Thoracic aorta (tissue), 2 donors: ENCODE measurements at regions not wholly inside any gene's neighbourhood (a gene's known extent, or its start where the extent isn't known, plus 50 kb on each side); places are given as distances from the start of the nearest gene placed in this dataset.

Experiments used
- ATAC-seq: fragments of 150-250 bp; one replicate; pipeline ENCODE4 v1.8.0; 2017; ENCODE audit warnings: low read depth; ENCODE audit not compliant: insufficient number of reproducible peaks, low FRiP score
- DNase-seq: peaks from one replicate; pipeline ENCODE4 v3.0.0-alpha.2; 2020; ENCODE audit warnings: low spot score
- H3K27ac ChIP-seq, 2 donors: fragments of 200-600 bp; sonication (generic); 1 replicate in 1 of 2; 2 replicates in 1 of 2; pipeline ENCODE4 v1.5.1; 2016; ENCODE audit warnings: mild to moderate bottlenecking in 2 of 2, moderate library complexity in 2 of 2
- H3K27me3 ChIP-seq: fragments of 200-600 bp; sonication (generic); replicated peaks from 2 replicates; pipeline ENCODE4 v1.6.0; 2016; ENCODE audit warnings: mild to moderate bottlenecking; ENCODE audit not compliant: insufficient read depth
- H3K36me3 ChIP-seq: fragments of 200-600 bp; sonication (generic); one replicate; pipeline ENCODE4 v1.5.1; 2016
- H3K4me1 ChIP-seq, 2 donors: fragments of 200-600 bp; sonication (generic); 1 replicate in 1 of 2; 2 replicates in 1 of 2; pipeline versions ENCODE4 v1.5.1 to v1.6.0; 2016; ENCODE audit warnings: low read depth in 2 of 2, mild to moderate bottlenecking in 1 of 2; ENCODE audit not compliant: control insufficient read depth in 1 of 2
- H3K4me3 ChIP-seq: fragments of 200-600 bp; sonication (generic); 2 replicates; pipeline ENCODE4 v1.5.1; 2016; ENCODE audit warnings: mild to moderate bottlenecking
- H3K9me3 ChIP-seq: fragments of 200-600 bp; sonication (generic); 2 replicates; pipeline ENCODE4 v1.5.1; 2016
- CTCF ChIP-seq: fragments of 200-600 bp; sonication (generic); IDR thresholded peaks from one replicate; pipeline ENCODE4 v1.5.1; 2019; ENCODE audit warnings: antibody characterized with exemption

- H3K4me1 ChIP-seq, result no peaks in the 10 kb centered on the region
- H3K36me3 ChIP-seq, result no peaks in the 10 kb centered on the region
- H3K4me3 ChIP-seq, result no peak overlapping the region
- DNase-seq (no peak), ATAC-seq (no peak)
- no peak overlapping the region for H3K27ac ChIP-seq
- H3K27me3 ChIP-seq, result no peaks in the 10 kb centered on the region
- no peak for TF ChIP-seq CTCF
- no peaks in the 10 kb centered on the region for H3K9me3 ChIP-seq
Observed at GRCh38 chr9:2321523-2322148, 300.0 kb upstream of the VLDLR start.

GRCh38 chr9:2324742-2325141 lies 296.8 kb upstream of the VLDLR start:
- H3K4me1 ChIP-seq, result no peaks in the 10 kb centered on the region
- ATAC-seq (no peak), DNase-seq (no peak)
- no peaks in the 10 kb centered on the region for H3K9me3 ChIP-seq
- H3K4me3 ChIP-seq, result no peak overlapping the region
- TF ChIP-seq CTCF, result no peak
- no peaks in the 10 kb centered on the region for H3K36me3 ChIP-seq
- H3K27ac ChIP-seq, result no peak overlapping the region
- H3K27me3 ChIP-seq, result no peaks in the 10 kb centered on the region

- Histone ChIP-seq H3K4me1 (no peaks in the 10 kb centered on the region), H3K27me3 (no peaks in the 10 kb centered on the region), H3K9me3 (no peaks in the 10 kb centered on the region), H3K36me3 (no peaks in the 10 kb centered on the region), H3K4me3 (no peak overlapping the region), H3K27ac (no peak overlapping the region)
- DNase-seq (no peak), ATAC-seq (no peak)
- TF ChIP-seq CTCF, result no peak
Observed at GRCh38 chr9:2332663-2333062, 288.9 kb upstream of the VLDLR start.

GRCh38 chr9:2335260-2335659 lies 286.3 kb upstream of the VLDLR start:
- no peak for DNase-seq
- Histone ChIP-seq H3K4me3 (no peak overlapping the region), H3K27me3 (no peaks in the 10 kb centered on the region), H3K27ac (no peak overlapping the region), H3K36me3 (no peaks in the 10 kb centered on the region), H3K4me1 (no peaks in the 10 kb centered on the region), H3K9me3 (no peaks in the 10 kb centered on the region)
- no peak for TF ChIP-seq CTCF
- no peak for ATAC-seq

GRCh38 chr9:2336055-2336454 lies 285.5 kb upstream of the VLDLR start:
- H3K36me3 ChIP-seq, result no peaks in the 10 kb centered on the region
- H3K27ac ChIP-seq, result no peak overlapping the region
- DNase-seq, result no peak
- no peak for ATAC-seq
- H3K4me1 ChIP-seq, result no peaks in the 10 kb centered on the region
- H3K27me3 ChIP-seq, result no peaks in the 10 kb centered on the region
- no peaks in the 10 kb centered on the region for H3K9me3 ChIP-seq
- TF ChIP-seq CTCF, result no peak
- no peak overlapping the region for H3K4me3 ChIP-seq
